ENCODE measurements at regions not wholly inside any gene's neighbourhood (a gene's known extent, or its start where the extent isn't known, plus 50 kb on each side); places are given as distances from the start of the nearest gene placed in this dataset.

GRCh38 chr10:27410153-27410552 is 94.0 kb upstream of the RAB18 start:
- no peak overlapping the region for H3K4me3 ChIP-seq
- no peaks in the 10 kb centered on the region for H3K36me3 ChIP-seq
- 43 to 58% (median 49%) methylated on average over 3 of the region's 3 CpGs for WGBS, 4 donors
- no peak overlapping the region for H3K27ac ChIP-seq
- no peak for TF ChIP-seq POLR2A (IDR thresholded peaks at IDR 0.05)
- no peak for TF ChIP-seq CTCF (IDR thresholded peaks at IDR 0.05)
- peaks cover 0 to 32% (median 4%) of the 10 kb centered on the region in 9 donors for H3K27me3 ChIP-seq
- no peak for ATAC-seq
- intact Hi-C loops (cut with DNase I), result no loop called here
- no peaks in the 10 kb centered on the region for H3K9me3 ChIP-seq
- DNase-seq, result no peak
- no peaks in the 10 kb centered on the region for H3K4me1 ChIP-seq

- no peak for ATAC-seq
- intact Hi-C loops (cut with DNase I), result no loop called here
- H3K36me3 ChIP-seq, result no peaks in the 10 kb centered on the region
- TF ChIP-seq CTCF (IDR thresholded peaks at IDR 0.05), result no peak
- TF ChIP-seq POLR2A (IDR thresholded peaks at IDR 0.05), result no peak
- WGBS, 4 donors, result 91 to 93% (median 93%) methylated on average over 6 of the region's 6 CpGs
- H3K27me3 ChIP-seq, result peaks cover 0 to 10% (median 0%) of the 10 kb centered on the region in 9 donors
- DNase-seq, result no peak
- no peak overlapping the region for H3K27ac ChIP-seq
- no peaks in the 10 kb centered on the region for H3K9me3 ChIP-seq
- H3K4me3 ChIP-seq, result no peak overlapping the region
- H3K4me1 ChIP-seq, result no peaks in the 10 kb centered on the region
Measured at GRCh38 chr10:27407271-27407670, 96.8 kb upstream of the RAB18 start.

- Histone ChIP-seq H3K36me3 (no peaks in the 10 kb centered on the region), H3K4me1 (no peaks in the 10 kb centered on the region), H3K4me3 (no peak overlapping the region), H3K27me3 (no peaks in the 10 kb centered on the region), H3K27ac (no peak overlapping the region), H3K9me3 (no peaks in the 10 kb centered on the region)
- no peak for ATAC-seq
- 0 to 96% (median 47%) methylated on average over 1 of the region's 1 CpG for WGBS, 4 donors
- TF ChIP-seq CTCF (IDR thresholded peaks at IDR 0.05), result no peak
- TF ChIP-seq POLR2A (IDR thresholded peaks at IDR 0.05), result no peak
- no peak for DNase-seq
- intact Hi-C loops (cut with DNase I), result no loop called here
Measured at GRCh38 chr10:27399871-27400270, 104.2 kb upstream of the RAB18 start.

GRCh38 chr10:27393961-27394360 is 110.1 kb upstream of the RAB18 start:
- H3K4me1 ChIP-seq, result no peaks in the 10 kb centered on the region
- WGBS, 4 donors, result 62 to 78% (median 74%) methylated on average over 2 to 4 of the region's 4 CpGs
- H3K36me3 ChIP-seq, result no peaks in the 10 kb centered on the region
- DNase-seq (no peak), ATAC-seq (no peak)
- TF ChIP-seq CTCF (IDR thresholded peaks at IDR 0.05) (no peak), POLR2A (IDR thresholded peaks at IDR 0.05) (no peak)
- no peak overlapping the region for H3K4me3 ChIP-seq
- H3K9me3 ChIP-seq, result no peaks in the 10 kb centered on the region
- intact Hi-C loops (cut with DNase I), result no loop called here
- H3K27me3 ChIP-seq, result peaks cover 0 to 6% (median 0%) of the 10 kb centered on the region in 9 donors
- H3K27ac ChIP-seq, result no peak overlapping the region
